GM23248 (cell line): ENCODE measurements at regions not wholly inside any gene's neighbourhood (a gene's known extent, or its start where the extent isn't known, plus 50 kb on each side); places are given as distances from the start of the nearest gene placed in this dataset.

Experiments
- DNase-seq: peaks from one replicate; pipeline ENCODE4 v3.0.0-alpha.2; 2015
- H2AFZ ChIP-seq: fragments of 200-600 bp; sonication (generic); 2 replicates; pipeline ENCODE4 v1.6.1; 2016; ENCODE audit warnings: antibody characterized with exemption
- H3F3A ChIP-seq: fragments of 200-600 bp; sonication (generic); 2 replicates; pipeline ENCODE4 v1.6.1; 2016; ENCODE audit warnings: mild to moderate bottlenecking, antibody characterized with exemption, mixed run types; ENCODE audit not compliant: insufficient read depth
- H3K27ac ChIP-seq: fragments of 200-600 bp; sonication (generic); 2 replicates; pipeline ENCODE4 v1.5.1; 2016; ENCODE audit warnings: mild to moderate bottlenecking
- H3K27me3 ChIP-seq: fragments of 200-600 bp; sonication (generic); replicated peaks from 2 replicates; pipeline ENCODE4 v1.6.1; 2016; ENCODE audit warnings: mild to moderate bottlenecking; ENCODE audit not compliant: insufficient read depth
- H3K36me3 ChIP-seq: fragments of 200-600 bp; sonication (generic); 2 replicates; pipeline ENCODE4 v1.6.1; 2016; ENCODE audit warnings: low read depth, mild to moderate bottlenecking
- H3K4me1 ChIP-seq: fragments of 200-600 bp; sonication (generic); 2 replicates; pipeline ENCODE4 v1.6.1; 2016; ENCODE audit warnings: mild to moderate bottlenecking; ENCODE audit not compliant: insufficient read depth
- H3K4me2 ChIP-seq: fragments of 200-600 bp; sonication (generic); one replicate; pipeline ENCODE4 v1.6.1; 2016; ENCODE audit warnings: mild to moderate bottlenecking; ENCODE audit not compliant: unreplicated experiment
- H3K4me3 ChIP-seq: fragments of 200-600 bp; sonication (generic); 2 replicates; pipeline ENCODE4 v1.5.1; 2016; ENCODE audit warnings: mild to moderate bottlenecking
- H3K79me2 ChIP-seq: fragments of 200-600 bp; sonication (generic); 2 replicates; pipeline ENCODE4 v1.6.1; 2016; ENCODE audit warnings: mild to moderate bottlenecking; ENCODE audit not compliant: insufficient read depth
- H3K9ac ChIP-seq: fragments of 200-600 bp; sonication (generic); 2 replicates; pipeline ENCODE4 v1.6.1; 2016; ENCODE audit warnings: mild to moderate bottlenecking
- H3K9me2 ChIP-seq: fragments of 200-600 bp; sonication (generic); 2 replicates; pipeline ENCODE4 v1.6.1; 2016; ENCODE audit warnings: mixed run types, mild to moderate bottlenecking, moderate library complexity; ENCODE audit not compliant: insufficient read depth
- H3K9me3 ChIP-seq: fragments of 200-600 bp; sonication (generic); one replicate; pipeline ENCODE4 v1.6.1; 2017; ENCODE audit warnings: low read depth
- H4K20me1 ChIP-seq: fragments of 200-600 bp; sonication (generic); 2 replicates; pipeline ENCODE4 v1.6.0; 2016; ENCODE audit not compliant: insufficient read depth
- EZH2 ChIP-seq: fragments of 200-600 bp; sonication (generic); IDR thresholded peaks from 2 replicates; pipeline ENCODE4 v1.6.1; 2018; ENCODE audit warnings: antibody characterized with exemption, mild to moderate bottlenecking; ENCODE audit not compliant: insufficient read depth, poor library complexity, severe bottlenecking
- EZH2phosphoT487 ChIP-seq: fragments of 200-600 bp; sonication (generic); IDR thresholded peaks from 2 replicates; pipeline ENCODE4 v1.6.1; 2018; ENCODE audit warnings: antibody characterized with exemption, moderate library complexity, mild to moderate bottlenecking, low read depth; ENCODE audit not compliant: insufficient read depth
- WGBS, 2 experiments: methylation state at CpG; one replicate each; pipeline ENCODE4 v1.1.6; 2015 to 2017; ENCODE audit warnings: low lambda C conversion rate in 2 of 2, low coverage in 1 of 2; ENCODE audit errors: missing lambda C conversion rate in 2 of 2; 5-methylcytosine and 5-hydroxymethylcytosine counted together
- in situ Hi-C: fragments of 300-500 bp; cut with MboI; formaldehyde crosslinking; loops from 2 replicates; pipeline ENCODE4 v1.15.0; 2020

DNA sequence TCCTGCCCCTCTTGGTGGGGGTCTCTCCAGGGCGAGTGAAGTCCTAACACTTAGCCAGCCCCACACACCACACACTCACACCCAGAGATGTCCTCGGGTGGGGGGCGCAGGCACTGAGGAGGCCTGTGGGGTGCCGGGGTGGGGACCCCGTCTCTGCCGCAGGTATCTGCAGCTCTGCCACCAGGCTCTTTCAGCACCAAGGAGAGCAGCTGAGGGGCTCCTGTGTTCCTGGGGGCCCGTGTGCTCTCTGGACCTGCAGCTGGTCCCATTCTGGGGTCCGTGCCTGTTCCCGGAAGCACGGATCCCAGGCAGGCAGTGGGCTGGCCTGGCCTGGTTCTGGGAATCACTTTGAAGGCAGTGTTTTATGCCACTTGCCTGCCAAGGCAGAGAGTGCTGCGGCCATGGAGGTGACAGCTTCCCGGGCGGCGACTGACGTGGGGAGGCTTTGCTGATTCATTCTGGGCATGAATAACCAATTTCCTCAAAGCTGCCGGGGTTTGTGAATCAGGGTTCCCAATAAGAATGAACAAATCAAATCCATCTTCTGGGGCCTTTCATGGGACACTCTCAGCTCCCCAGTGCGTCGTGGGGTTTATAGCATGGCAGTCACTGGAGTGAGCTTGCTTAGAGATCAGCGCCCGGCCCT lies 54.4 kb upstream of the SLCO4A1 start:
- Histone ChIP-seq H3K79me2 (no peaks in the 10 kb centered on the region), H4K20me1 (no peaks in the 10 kb centered on the region), H3K27ac (no peak overlapping the region), H3K36me3 (no peaks in the 10 kb centered on the region), H3K27me3 (peaks cover 14% of the 10 kb centered on the region; the same call in 1 of the 2 replicates), H3K9ac (no peak overlapping the region), H2AFZ (no peak overlapping the region), H3K9me2 (no peaks in the 10 kb centered on the region), H3K4me2 (no peak overlapping the region), H3F3A (no peaks in the 10 kb centered on the region), H3K4me3 (no peak overlapping the region), H3K9me3 (no peaks in the 10 kb centered on the region), H3K4me1 (peaks cover 21% of the 10 kb centered on the region)
- WGBS, 2 experiments, result 44 to 48% methylated on average over 19 to 20 of the region's 20 CpGs
- TF ChIP-seq EZH2phosphoT487 (no peak), EZH2 (no peak)
- DNase-seq, result peak; percentile 61
- in situ Hi-C loops, result no loop called here

DNA sequence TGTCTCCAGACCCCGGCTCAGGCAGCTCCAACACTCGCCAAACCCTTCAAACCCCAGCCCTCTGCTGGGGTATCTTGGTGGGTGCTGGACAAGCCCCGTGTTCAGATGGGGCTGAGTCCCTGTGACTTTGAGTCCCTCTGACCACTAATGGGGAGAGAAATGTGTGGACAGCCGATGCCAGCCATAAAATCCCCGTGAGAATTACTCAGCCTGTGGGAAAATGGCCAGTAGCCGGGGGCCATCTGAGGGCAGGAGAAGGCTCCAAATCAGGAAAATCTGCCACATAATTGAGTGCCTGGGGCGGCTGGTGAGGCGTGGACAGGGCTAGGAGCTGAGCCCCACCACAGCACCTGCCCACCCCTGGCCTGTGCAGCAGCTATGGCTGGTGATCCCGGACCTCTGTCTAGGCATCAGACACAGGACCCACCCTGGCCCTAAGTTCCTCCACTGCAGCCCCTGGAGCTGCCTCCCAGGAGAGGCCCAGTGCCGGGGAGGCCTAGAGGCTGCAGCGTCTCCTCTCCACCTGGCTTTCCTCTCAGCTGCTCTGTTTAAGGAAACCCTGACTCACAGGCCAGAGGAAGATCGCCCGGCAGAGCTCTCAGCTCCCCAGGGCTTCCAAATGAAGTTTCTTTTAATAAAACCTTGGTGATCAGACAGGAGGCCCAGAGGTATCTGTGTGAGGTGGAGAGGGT lies 53.7 kb upstream of the SLCO4A1 start:
- Histone ChIP-seq H3K4me1 (peaks cover 21% of the 10 kb centered on the region), H3K9me3 (no peaks in the 10 kb centered on the region), H4K20me1 (no peaks in the 10 kb centered on the region), H3F3A (no peaks in the 10 kb centered on the region), H3K9me2 (no peaks in the 10 kb centered on the region), H3K36me3 (no peaks in the 10 kb centered on the region), H2AFZ (no peak overlapping the region), H3K27me3 (peaks cover 7% of the 10 kb centered on the region; the same call in 1 of the 2 replicates), H3K9ac (no peak overlapping the region), H3K4me2 (no peak overlapping the region), H3K4me3 (no peak overlapping the region), H3K27ac (no peak overlapping the region), H3K79me2 (no peaks in the 10 kb centered on the region)
- in situ Hi-C loops, result no loop called here
- TF ChIP-seq EZH2 (no peak), EZH2phosphoT487 (no peak)
- DNase-seq, result peak; percentile 72
- 50% methylated on average over 12 to 13 of the region's 13 CpGs for WGBS, 2 experiments

DNA sequence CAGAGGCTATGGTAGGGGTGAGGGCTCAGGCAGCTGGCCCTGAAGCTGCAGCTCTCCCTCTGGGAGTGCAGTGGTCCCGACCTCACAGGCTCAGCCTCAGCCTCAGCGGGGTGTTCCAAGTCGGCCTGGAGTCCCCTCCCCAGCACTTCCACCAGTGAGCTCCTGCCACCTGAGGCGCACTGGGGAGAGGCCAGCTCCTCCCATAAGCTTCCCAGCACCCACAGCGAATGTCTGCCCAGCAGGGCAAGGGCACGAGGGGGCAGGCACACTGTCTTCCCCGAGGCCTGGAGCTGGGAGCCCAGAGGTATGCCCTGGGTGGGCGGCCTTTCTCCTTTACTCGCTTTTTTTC lies 53.2 kb upstream of the SLCO4A1 start:
- no peak overlapping the region for H2AFZ ChIP-seq
- no peaks in the 10 kb centered on the region for H3K36me3 ChIP-seq
- no peaks in the 10 kb centered on the region for H4K20me1 ChIP-seq
- no peak overlapping the region for H3K4me3 ChIP-seq
- no peak overlapping the region for H3K27ac ChIP-seq
- 37 to 39% methylated on average over 9 of the region's 9 CpGs for WGBS, 2 experiments
- no peaks in the 10 kb centered on the region for H3K9me3 ChIP-seq
- in situ Hi-C loops, result no loop called here
- H3F3A ChIP-seq, result no peaks in the 10 kb centered on the region
- H3K4me1 ChIP-seq, result peaks cover 21% of the 10 kb centered on the region
- peaks cover 2% of the 10 kb centered on the region; the same call in 1 of the 2 replicates for H3K27me3 ChIP-seq
- no peak for DNase-seq
- no peak overlapping the region for H3K9ac ChIP-seq
- no peaks in the 10 kb centered on the region for H3K9me2 ChIP-seq
- no peaks in the 10 kb centered on the region for H3K79me2 ChIP-seq
- no peak overlapping the region for H3K4me2 ChIP-seq
- TF ChIP-seq EZH2 (no peak), EZH2phosphoT487 (no peak)

DNA sequence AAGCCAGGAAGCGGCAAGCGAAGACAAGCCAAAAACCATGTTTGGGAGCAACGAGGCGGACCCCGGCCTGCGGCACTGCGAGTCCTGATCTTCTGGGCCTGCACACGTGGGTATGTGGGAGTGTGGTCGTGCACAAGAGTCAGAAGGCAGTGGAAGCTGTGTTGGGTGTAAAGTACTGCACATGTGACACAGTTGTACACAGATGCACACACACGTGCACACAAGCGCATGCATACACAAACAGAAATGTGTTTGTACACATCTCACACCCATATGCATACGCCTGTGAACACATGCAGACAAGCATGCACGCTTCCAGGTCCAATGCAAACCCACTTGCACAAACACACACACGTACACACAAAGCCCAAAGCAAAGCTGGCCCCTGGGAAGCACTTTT lies 52.6 kb upstream of the SLCO4A1 start:
- Histone ChIP-seq H3K36me3 (no peaks in the 10 kb centered on the region), H2AFZ (no peak overlapping the region), H3F3A (no peaks in the 10 kb centered on the region), H3K4me3 (no peak overlapping the region), H4K20me1 (no peaks in the 10 kb centered on the region), H3K9me2 (no peaks in the 10 kb centered on the region), H3K9me3 (no peaks in the 10 kb centered on the region), H3K27ac (no peak overlapping the region), H3K4me1 (peaks cover 21% of the 10 kb centered on the region), H3K9ac (no peak overlapping the region), H3K79me2 (no peaks in the 10 kb centered on the region), H3K4me2 (no peak overlapping the region), H3K27me3 (no peaks in the 10 kb centered on the region)
- no peak for DNase-seq
- TF ChIP-seq EZH2 (no peak), EZH2phosphoT487 (no peak)
- in situ Hi-C loops, result no loop called here
- 73 to 75% methylated on average over 14 of the region's 14 CpGs for WGBS, 2 experiments
